ENCODE measurements at regions not wholly inside any gene's neighbourhood (a gene's known extent, or its start where the extent isn't known, plus 50 kb on each side); places are given as distances from the start of the nearest gene placed in this dataset.

DNA sequence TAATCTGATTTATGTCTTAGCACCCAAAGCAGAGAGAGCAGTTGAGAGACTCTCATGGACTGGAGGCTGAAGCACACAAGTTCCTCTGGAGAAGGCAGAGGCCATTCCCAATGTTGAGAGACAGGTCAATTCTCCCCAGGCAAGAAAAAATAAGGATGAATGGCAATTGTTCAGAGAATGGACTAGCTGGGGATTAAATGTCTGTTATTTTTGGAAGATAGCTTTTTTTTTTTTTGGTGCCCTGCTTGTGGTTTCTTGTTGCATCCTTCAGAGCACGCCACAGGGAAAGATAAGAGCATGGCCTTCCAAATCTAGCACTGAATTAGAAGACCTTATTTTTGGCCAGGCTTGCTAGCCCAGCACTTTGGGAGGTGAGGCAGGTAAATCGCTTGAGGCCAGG is 65.6 kb upstream of the ERRFI1 start:
- DNase-seq (ENCODE audit: low spot score), result peak; percentile 19
- no peak for FAIRE-seq

DNA sequence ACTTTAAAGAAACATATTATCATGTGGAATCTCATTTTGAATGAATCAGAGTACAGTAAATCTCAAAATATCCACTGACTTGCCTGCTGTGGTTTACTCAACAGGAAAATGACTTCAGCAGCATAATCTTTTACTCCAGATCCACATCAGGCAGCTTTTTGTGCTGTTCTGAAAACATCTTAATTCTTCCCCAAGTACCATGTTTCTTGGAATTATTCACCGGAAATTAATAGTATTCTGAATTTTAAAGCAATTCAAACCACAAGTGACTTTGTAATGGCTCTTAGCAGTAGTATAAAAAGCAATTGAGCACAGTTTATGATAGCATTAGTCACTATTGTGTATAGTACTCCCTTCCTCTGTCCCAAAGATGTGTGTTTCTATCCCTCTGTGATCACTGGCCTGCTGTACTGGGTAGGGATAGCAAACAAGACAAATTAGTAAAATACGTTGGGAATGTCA is 64.2 kb upstream of the ERRFI1 start:
- DNase-seq (ENCODE audit: low spot score), result peak; percentile 95
- FAIRE-seq, result peak; percentile 96

DNA sequence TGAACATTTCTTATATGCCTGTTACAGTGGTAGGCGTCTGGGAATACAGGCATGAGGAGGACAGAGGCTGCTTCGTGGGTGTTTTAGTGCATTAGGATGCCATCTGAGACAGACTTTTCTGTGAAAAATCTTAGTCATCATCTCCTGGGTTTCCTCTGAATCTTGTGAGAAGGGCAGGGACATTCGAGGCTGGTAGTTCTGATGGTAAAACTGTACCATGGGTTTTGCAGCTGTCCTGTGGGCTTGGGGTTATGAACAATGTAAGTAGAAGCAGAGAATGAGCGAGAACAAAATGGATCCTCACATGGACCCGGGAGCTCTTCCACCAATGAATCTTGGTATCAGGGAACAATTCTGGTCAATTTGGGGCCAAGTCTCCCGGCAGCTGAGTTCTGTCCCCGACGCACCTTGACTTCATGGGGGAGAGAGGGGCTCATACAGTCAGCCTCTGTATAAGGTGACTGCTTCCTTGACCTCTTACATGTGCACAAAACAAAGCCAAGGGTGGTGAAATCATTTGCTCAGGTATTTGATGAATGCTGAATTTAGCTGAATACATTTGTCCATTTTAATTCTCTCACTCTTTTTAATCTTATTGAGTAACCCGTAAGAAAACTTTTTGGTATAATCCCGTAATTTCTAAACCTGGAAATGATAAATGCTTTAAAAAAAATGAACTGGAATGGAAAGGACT is 63.6 kb upstream of the ERRFI1 start:
- DNase-seq (ENCODE audit: low spot score), result peak; percentile 68
- FAIRE-seq, result peak; percentile 69

DNA sequence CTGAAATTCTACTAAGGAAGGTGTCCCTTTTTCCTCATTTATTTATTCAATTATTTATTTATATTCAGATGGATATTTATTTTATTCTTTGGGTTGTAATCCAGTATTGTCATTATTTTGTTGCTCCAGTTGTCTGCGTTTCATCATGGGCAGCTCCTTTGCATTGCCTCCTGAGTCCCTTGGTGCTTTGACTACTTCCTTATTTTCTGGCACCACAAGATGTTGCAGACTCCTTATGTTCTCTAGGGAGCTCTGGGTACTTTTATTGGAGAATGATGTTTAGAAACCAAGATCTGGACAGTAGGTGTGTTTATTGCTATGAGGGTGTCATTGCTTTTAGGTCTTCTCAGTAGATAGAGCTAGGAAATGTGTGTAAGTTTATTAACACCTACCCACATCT is 59.9 kb upstream of the ERRFI1 start:
- DNase-seq (ENCODE audit: low spot score), result no peak
- no peak for FAIRE-seq

DNA sequence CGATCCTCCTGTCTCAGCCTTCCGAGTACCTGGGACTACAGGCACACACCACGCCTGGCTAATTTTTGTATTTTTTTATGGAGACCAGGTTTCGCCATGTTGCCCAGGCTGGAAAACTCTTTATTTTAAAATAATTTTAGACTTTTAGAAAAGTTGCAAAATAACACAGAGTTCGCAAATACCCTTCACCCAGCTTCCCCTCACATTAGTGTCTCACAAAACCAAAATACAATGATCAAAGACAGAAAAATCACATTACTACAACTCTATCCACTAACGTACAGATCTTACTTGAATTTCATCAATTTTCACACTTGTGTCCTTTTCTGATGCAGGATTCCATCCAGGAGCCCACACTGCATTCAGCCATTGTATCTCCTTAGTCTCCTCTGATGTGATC is 58.8 kb upstream of the ERRFI1 start:
- DNase-seq (ENCODE audit: low spot score), result no peak
- FAIRE-seq, result no peak

DNA sequence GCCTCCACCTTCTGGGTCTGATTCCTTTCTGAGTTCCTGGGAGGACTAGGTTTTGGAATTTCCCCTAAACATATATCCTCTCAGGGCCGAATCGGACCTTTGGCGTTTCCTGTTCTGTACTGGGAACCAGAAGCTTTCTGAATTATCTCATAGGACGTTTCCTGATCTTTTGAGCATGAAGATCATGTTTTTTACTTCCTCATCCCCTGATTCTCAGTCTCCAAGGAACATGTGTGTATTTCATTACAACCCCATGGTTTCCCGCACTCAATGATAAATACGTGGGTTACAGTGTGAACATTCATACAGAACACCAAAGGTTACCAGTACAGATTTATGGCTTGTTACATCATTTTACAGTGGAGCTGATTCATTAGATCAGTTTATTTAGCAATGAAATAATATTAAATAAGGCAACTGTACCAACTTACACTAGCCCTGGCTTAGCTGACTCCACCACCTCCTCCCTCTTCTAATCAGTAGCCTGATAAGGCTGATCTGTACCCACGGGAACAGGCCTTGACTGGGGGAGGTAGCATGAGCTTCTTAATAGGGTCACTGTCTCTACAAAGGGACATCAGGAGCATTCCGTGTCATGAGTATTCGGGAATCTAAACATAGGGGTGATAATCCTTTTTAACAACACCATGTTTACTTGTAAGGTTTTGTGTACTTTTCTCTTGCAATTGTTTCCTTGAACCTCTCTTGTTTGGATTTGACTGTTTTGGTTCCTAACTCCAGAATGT is 57.8 kb upstream of the ERRFI1 start:
- DNase-seq (ENCODE audit: low spot score), result peak; percentile 73
- FAIRE-seq, result peak; percentile 21

DNA sequence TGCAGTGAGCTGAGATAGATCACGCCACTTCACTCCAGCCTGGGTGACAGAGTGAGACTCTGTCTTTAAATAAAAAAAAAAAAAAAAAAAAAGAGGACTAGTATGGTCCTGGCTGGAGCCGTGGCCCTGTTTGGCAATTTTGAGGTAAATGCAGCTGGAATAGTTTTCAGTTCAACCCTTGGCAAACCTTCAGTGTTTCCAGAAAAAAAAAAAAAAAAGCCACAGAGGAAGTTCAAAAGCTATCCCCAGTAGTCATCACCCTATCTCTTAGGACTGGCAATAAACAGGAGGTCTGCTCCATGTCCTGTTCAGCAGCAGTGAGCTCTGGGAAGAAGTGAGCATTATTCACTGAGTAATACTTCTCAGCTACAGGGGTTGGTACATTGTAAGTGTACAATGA is 56.8 kb upstream of the ERRFI1 start:
- FAIRE-seq (peak; percentile 75), DNase-seq (ENCODE audit: low spot score) (peak; percentile 70)

DNA sequence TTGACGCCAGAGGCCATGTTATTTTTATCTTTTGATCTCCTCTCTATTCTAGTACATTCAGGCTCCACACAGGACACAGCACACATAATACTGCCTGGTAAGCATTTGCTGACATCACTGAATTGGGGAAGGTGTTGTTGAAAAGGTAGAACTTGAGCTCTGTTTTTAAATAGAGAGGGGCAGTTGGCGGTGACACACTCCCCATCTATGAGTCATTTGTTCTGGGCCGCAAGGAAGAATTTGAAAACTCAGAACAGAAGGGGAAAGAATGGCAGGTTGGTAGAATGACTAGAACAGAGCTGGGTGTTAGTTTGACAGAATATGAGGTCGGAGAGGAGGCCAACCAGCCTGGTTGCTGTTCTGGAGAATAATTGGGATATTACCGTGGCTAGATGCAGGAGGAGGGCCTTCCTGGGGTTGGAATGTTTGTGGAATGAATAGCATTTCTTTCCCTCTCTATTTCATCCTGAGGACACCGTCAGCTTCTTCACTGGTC is 52.1 kb upstream of the ERRFI1 start:
- FAIRE-seq (no peak), DNase-seq (ENCODE audit: low spot score) (peak; percentile 84)

DNA sequence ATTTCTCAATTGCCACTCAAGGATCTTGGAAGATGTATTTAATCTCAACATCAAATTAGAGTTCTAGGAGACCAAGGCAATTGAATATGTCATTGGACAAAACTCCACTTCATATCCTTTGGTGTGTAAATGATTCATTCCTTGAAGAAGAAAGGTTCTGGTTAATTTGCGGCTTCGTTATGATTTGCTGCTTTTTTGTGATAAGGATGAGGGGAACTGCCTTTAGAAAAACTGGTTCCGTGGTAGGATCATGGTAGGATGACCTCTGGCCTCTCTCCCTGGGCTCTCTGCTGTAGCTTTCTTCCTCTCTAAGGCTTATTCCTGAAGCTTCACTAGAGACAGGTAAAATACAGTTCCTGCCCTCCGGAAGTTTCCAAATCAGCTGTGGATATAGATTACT is 51.5 kb upstream of the ERRFI1 start:
- FAIRE-seq, result no peak
- DNase-seq (ENCODE audit: low spot score), result peak; percentile 75

DNA sequence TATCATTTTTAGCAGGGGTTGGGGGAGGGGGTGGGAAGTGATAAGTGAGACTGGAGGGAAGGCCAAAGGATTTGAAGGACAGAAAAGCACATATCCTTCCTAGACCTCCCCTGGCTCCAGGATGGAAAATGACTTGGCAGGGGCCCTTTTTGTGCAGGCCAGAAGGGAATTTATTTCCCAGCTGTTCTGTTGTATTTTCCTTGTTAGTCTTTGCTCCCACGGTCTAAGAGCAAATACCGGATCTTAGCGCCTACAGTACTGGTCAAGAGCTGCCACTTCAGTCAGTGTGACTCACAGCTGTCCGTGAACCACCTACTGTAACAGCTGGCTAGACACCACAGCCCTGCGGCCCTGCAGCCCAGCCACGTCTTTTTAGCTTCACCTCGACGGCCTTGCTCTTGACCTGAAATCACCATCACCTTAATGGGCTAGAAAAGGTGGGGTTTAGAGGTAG is 51.0 kb upstream of the ERRFI1 start:
- FAIRE-seq (peak; percentile 93), DNase-seq (ENCODE audit: low spot score) (peak; percentile 97)

DNA sequence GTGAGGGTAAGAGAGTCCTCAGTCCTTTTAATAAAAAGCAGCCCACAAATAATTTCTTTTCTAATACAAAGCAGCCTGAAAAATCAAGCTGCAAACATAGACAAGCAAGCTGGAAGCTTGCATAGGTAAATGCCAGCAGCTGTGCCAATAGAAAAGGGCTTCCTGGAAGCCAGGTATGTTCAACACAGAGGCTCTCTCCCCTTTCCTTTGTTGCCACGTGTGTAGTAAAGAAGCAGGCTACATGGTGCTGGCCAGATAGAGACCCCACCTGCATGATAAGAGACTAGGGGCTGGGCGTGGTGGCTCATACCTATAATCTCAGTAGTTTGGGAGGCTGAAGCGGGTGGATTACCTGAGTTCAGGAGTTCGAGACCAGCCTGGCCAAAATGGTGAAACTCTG is 50.1 kb upstream of the ERRFI1 start:
- no peak for FAIRE-seq
- DNase-seq (ENCODE audit: low spot score), result no peak
